Activated CD8-positive, alpha-beta T cell treated with anti-CD3 and anti-CD28 coated beads for 36 hours (primary cell): ENCODE measurements at regions not wholly inside any gene's neighbourhood (a gene's known extent, or its start where the extent isn't known, plus 50 kb on each side); places are given as distances from the start of the nearest gene placed in this dataset.

Experiments
- ATAC-seq: fragments of 200-7000 bp; cut with Tn5 transposase; one replicate; pipeline ENCODE4 v1.10.0; 2021; ENCODE audit warnings: mild to moderate bottlenecking, moderate library complexity
- CTCF ChIA-PET: fragments of 350-600 bp; sonication (Branson Sonifier 250); formaldehyde crosslinking; loops from one replicate; lab custom pipeline; 2021; ENCODE audit warnings: antibody characterized with exemption; lab: Charles Lee
- POLR2A ChIA-PET: fragments of 350-600 bp; sonication (Branson Sonifier 250); formaldehyde crosslinking; loops from one replicate; lab custom pipeline; 2021; ENCODE audit warnings: antibody characterized with exemption; lab: Charles Lee
- DNase-seq: peaks from one replicate; pipeline ENCODE4 v3.0.0-alpha.2; 2020
- H3K27ac Mint-ChIP-seq: one replicate; pipeline ENCODE4 v1.8.0; 2021; ENCODE audit warnings: mild to moderate bottlenecking, mixed read lengths
- H3K27me3 Mint-ChIP-seq: one replicate; pipeline ENCODE4 v1.8.0; 2021; ENCODE audit warnings: mixed read lengths
- H3K36me3 Mint-ChIP-seq: one replicate; pipeline ENCODE4 v1.8.0; 2021; ENCODE audit warnings: low read depth, mixed read lengths
- H3K4me1 Mint-ChIP-seq: one replicate; pipeline ENCODE4 v1.8.0; 2021; ENCODE audit warnings: low read depth, mixed read lengths
- H3K4me3 Mint-ChIP-seq: one replicate; pipeline ENCODE4 v1.8.0; 2021; ENCODE audit warnings: mild to moderate bottlenecking, moderate library complexity, mixed read lengths
- H3K9me3 Mint-ChIP-seq: one replicate; pipeline ENCODE4 v1.8.0; 2021; ENCODE audit warnings: mixed read lengths
- intact Hi-C: fragments of 100-400 bp; cut with micrococcal nuclease; formaldehyde crosslinking; loops from one replicate; pipeline ENCODE4 v1.10.0; 2022
- TF ChIP-seq, protein P1 (sequence below): fragments of 200-600 bp; IDR thresholded peaks from one replicate; pipeline ENCODE4 v1.8.0; 2022; ENCODE audit warnings: antibody characterized with exemption, mild to moderate bottlenecking

DNA sequence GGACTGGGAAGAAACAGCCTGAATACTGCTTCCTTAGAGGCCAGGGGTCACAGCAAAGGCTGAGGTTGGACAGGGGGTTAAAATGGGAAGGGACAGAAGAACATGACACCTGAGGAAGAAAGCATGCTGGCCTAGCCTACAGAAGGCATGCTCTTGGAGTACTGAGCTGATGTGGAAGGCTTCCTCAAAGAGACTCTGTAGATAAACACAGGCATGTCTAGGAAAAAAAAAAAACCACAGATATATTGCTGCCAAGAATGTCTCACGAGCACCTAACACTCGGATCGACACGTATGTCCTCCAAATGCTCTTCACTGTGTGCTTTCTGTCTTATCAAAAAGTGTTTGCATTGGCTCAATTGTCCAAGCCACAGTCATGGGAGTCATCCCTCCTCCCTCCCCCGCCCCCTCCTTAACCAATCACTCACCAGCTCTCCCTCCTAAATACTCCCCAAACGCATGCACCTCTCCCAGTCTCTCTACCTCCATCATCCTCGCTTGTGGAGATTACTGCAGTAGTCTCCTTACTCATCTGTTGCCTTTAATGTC is 101.1 kb upstream of the LRFN2 start:
- DNase-seq (no peak), ATAC-seq (no peak)
- Mint-ChIP-seq H3K27ac (no peak overlapping the region), H3K27me3 (peaks cover 14% of the 10 kb centered on the region), H3K36me3 (peaks cover 1% of the 10 kb centered on the region), H3K9me3 (peaks cover 5% of the 10 kb centered on the region), H3K4me3 (no peak overlapping the region), H3K4me1 (no peaks in the 10 kb centered on the region)
- intact Hi-C loops: no loop called here
- POLR2A ChIA-PET: no interaction called here
- TF ChIP-seq, protein P1, sequence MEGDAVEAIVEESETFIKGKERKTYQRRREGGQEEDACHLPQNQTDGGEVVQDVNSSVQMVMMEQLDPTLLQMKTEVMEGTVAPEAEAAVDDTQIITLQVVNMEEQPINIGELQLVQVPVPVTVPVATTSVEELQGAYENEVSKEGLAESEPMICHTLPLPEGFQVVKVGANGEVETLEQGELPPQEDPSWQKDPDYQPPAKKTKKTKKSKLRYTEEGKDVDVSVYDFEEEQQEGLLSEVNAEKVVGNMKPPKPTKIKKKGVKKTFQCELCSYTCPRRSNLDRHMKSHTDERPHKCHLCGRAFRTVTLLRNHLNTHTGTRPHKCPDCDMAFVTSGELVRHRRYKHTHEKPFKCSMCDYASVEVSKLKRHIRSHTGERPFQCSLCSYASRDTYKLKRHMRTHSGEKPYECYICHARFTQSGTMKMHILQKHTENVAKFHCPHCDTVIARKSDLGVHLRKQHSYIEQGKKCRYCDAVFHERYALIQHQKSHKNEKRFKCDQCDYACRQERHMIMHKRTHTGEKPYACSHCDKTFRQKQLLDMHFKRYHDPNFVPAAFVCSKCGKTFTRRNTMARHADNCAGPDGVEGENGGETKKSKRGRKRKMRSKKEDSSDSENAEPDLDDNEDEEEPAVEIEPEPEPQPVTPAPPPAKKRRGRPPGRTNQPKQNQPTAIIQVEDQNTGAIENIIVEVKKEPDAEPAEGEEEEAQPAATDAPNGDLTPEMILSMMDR: no peak
- CTCF ChIA-PET: no interaction called here

DNA sequence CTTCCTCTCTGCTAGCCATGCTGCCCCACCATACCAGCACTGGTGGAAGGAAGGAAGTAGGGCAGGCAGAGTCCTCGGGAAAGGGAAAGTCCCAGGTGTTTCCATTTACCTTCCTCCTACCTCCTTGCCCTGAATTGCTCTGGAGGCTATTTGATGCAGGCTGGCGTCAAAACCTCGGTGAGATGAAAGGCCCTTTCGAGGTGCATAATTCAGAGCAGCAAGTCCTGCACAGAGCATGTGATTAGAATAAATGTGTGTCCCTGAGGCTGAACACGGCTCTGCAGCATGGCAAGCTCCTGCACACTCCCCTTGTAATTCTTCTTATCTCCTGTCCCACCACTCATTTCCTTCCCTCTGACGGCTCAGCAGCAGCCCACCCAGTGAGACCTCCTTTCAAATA is 98.7 kb upstream of the LRFN2 start:
- Mint-ChIP-seq H3K4me1 (no peaks in the 10 kb centered on the region), H3K27ac (no peak overlapping the region), H3K27me3 (peaks cover 15% of the 10 kb centered on the region), H3K4me3 (no peak overlapping the region), H3K36me3 (peaks cover 1% of the 10 kb centered on the region), H3K9me3 (peaks cover 5% of the 10 kb centered on the region)
- intact Hi-C loops: no loop called here
- POLR2A ChIA-PET: no interaction called here
- DNase-seq: no peak
- no peak for ATAC-seq
- CTCF ChIA-PET: no interaction called here
- TF ChIP-seq, protein P1: no peak

DNA sequence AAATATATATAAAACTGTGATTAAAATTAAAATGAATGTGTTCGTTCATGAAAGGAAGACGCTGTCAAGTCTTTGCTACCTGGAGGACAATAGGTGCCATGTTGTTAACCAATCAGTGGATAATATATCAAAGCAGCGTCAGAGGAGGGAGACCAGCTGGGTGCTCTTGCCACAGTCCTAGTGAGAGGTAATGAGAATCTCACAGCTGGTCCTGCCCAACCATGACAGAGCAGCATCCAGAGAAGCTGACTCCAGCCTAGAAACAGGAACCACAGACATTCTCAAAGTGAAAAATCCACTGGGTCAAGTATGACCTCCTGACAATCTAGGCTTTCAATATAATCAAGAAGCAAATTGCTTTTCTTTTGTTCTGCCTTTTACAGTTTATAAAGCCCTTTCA is 94.5 kb upstream of the LRFN2 start:
- ChIA-PET POLR2A (no interaction called here), CTCF (no interaction called here)
- ATAC-seq (no peak), DNase-seq (no peak)
- Mint-ChIP-seq H3K36me3 (peaks cover 1% of the 10 kb centered on the region), H3K9me3 (peaks cover 7% of the 10 kb centered on the region), H3K27ac (no peak overlapping the region), H3K4me3 (no peak overlapping the region), H3K4me1 (no peaks in the 10 kb centered on the region), H3K27me3 (peaks cover 9% of the 10 kb centered on the region)
- TF ChIP-seq, protein P1: no peak
- intact Hi-C loops: no loop called here

DNA sequence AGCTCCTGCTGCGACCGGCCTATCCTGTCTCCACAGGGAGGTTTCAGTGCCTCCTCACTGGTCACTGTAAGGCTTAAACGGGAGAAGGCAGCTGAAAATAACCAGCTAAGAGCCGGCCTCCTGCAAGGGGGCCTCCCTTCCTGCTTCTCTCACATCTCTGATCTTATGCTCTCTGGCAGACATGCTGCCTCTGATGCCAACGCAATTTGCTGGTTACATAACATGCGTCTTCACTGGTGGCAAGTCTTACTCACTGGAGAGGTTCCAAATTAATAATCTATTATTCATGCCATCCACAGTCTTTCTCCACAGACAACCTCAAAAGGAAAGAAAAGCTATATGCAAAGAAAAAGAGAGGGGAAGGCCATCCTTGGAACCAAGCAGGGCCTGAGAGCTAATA is 91.8 kb upstream of the LRFN2 start:
- intact Hi-C loops: no loop called here
- peaks cover 2% of the 10 kb centered on the region for H3K9me3 Mint-ChIP-seq
- POLR2A ChIA-PET: no interaction called here

DNA sequence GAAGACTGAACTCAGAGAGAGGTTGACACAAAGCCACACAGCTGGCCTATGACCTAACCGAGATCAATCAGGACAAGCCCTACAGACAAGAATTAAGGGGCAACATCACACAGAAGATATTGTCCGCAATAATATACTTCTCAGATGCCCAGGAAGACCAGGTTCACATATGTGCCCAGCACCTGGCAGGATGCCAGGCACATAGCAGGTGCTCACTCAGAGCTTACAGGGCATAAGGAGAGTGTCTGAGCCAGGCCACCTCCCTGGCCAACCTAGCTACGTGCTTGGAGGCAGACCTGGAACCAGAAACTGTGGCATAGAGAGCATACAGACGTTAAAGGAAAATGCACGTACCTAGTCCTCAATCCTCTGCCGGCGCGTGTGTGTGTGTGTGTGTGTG is 87.0 kb upstream of the LRFN2 start:
- Mint-ChIP-seq H3K36me3 (no peaks in the 10 kb centered on the region), H3K4me3 (no peak overlapping the region), H3K27ac (no peak overlapping the region), H3K27me3 (peaks cover 3% of the 10 kb centered on the region), H3K9me3 (peaks cover 2% of the 10 kb centered on the region), H3K4me1 (no peaks in the 10 kb centered on the region)
- DNase-seq (no peak), ATAC-seq (no peak)
- CTCF ChIA-PET: no interaction called here
- TF ChIP-seq, protein P1: no peak
- POLR2A ChIA-PET: no interaction called here
- intact Hi-C loops: no loop called here

More for the DNA sequence above, 91.8 kb upstream of the LRFN2 start:
- H3K27me3 Mint-ChIP-seq: peaks cover 7% of the 10 kb centered on the region
- ATAC-seq (no peak), DNase-seq (no peak)
- no peaks in the 10 kb centered on the region for H3K4me1 Mint-ChIP-seq
- H3K27ac Mint-ChIP-seq: no peak overlapping the region
- no peaks in the 10 kb centered on the region for H3K36me3 Mint-ChIP-seq
- H3K4me3 Mint-ChIP-seq: no peak overlapping the region
- CTCF ChIA-PET: no interaction called here
- TF ChIP-seq, protein P1: no peak
